RPMI7951 (cell line): ENCODE measurements at regions not wholly inside any gene's neighbourhood (a gene's known extent, or its start where the extent isn't known, plus 50 kb on each side); places are given as distances from the start of the nearest gene placed in this dataset.
"Not testable (repeated sequence)": the region's sequence is repeated elsewhere in the genome, so short reads cannot be mapped to it uniquely, and the experiment has no call there.

Experiments
- DNase-seq: peaks from one replicate; pipeline ENCODE4 v3.0.0-alpha.2; 2012; ENCODE audit warnings: low read depth

DNA sequence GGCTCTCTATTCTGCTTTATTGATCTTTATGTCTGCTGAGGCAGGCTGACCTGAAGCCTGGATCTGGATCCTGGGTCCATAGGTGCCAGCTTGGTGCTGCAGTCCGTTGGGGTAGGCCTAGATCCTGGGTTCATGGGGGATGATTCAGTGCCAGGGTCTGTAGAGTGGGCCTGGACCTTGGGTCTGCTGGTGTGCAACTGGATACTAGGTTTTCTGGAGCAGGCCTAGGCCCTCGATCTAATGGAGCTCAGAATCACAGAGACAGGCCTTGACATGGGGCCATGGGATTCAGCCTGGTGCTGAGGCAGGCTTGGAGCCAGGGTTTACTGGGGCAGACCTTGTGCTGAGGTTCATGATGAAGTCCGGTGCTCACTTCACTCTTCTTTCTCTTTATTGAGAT lies 358.6 kb downstream of the TEX13C start:
- no peak for DNase-seq

DNA sequence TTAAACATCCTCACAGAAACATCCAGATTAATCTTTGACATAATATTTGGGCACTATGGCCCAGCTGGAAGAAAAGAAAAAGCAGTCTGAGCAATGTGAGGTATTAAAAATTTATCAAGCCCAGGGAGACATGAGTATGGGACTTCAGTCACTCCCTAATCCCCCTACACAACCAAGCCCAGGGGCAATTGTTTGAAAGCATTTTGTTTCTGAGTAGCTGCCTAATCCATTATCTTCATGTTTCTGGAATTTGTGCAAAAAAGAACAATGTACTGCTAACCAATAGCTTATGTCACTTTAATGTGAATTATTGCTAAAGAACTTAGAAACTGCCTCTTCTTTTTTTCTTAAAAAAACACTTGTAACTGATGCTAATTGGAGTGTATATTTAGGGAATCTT lies 360.7 kb downstream of the TEX13C start:
- DNase-seq, result no peak

DNA sequence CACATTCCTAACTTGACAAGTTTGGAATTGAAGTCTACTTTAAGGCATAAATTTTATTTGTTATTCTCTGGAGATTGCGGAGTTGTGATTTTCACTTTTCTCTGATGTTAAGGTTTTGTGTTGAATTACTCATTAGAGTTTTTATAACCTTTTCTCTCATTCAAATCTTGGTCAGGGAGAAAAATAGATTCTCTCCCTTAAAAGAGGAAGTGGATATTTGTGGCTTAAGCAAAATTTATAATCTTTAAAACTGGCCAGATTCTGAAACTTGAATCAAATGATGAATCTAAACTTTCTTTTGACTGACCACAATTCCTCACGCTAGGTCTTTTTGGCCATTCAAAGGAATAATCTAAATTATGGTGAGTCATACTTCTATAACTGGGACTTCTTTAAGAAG lies 361.4 kb downstream of the TEX13C start:
- no peak for DNase-seq

- DNase-seq, result no peak
These were observed 361.8 kb downstream of the TEX13C start for GRCh38 chrX:125681507-125681906.

GRCh38 chrX:125690522-125690921 lies 370.9 kb downstream of the TEX13C start:
- DNase-seq, result not testable (repeated sequence)

GRCh38 chrX:125694171-125694570 lies 374.5 kb downstream of the TEX13C start:
- no peak for DNase-seq

DNA sequence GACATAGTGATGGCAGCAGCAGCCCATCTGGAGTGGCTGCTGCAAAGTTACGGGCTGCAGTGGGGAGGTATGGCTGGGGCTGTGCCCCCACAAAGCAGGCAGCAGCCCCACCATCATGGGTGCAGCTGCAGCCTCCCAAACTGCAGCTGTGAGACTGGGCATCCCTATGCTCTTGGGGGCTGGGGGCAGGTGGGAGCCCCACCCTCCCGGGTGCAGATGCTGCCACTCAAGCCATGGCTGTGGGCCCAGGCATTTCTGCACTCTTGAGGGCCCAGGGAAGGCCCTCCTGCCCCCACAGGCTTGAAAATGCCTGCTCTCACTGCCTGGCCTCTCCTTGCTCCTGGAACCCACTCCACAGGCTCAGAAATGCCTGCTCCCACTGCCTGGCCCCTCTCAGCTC lies 389.4 kb downstream of the TEX13C start:
- DNase-seq, result no peak

GRCh38 chrX:125709532-125709931 lies 389.9 kb downstream of the TEX13C start:
- no peak for DNase-seq

GRCh38 chrX:125710403-125711062 lies 390.9 kb downstream of the TEX13C start:
- DNase-seq, result no peak

GRCh38 chrX:125711103-125711502 lies 391.4 kb downstream of the TEX13C start:
- DNase-seq, result no peak

DNA sequence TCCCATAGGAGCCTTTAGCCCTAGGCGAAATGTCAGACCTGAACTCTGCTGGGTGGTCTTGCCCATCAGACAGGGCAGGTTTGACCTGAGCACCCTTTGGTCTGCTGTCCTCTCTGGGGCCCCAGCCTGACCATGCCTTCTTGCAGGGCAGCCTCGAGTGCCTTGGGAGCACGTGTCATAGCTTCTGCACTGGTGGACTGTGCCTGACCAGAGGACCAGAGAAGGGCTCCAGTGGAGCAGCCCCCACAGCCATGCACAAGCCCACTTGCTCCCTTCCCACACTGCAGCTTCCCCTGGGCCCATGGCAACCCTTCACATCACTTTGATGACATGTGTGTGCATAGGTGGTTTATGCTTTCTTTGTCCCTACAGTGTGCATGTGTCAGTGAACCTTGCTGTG lies 394.0 kb downstream of the TEX13C start:
- DNase-seq, result no peak

DNA sequence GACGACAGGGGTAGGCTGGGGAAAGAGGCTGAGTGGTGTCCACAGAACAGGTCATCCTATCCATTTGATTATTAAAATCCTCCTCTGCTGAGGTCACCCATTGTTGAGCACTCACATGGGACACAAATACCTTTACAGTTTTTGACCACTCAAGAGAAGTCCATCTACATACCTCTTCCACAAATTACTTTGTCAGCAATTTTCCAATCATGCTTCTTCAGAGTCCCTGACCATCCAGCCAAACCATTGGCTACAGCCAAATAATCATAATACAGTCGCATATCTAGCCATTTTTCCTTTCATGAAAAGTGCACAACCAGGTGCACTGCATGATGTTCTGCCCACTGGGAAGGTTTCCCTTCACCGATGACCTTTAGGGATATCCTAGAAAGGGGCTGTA lies 407.4 kb downstream of the TEX13C start:
- no peak for DNase-seq

DNA sequence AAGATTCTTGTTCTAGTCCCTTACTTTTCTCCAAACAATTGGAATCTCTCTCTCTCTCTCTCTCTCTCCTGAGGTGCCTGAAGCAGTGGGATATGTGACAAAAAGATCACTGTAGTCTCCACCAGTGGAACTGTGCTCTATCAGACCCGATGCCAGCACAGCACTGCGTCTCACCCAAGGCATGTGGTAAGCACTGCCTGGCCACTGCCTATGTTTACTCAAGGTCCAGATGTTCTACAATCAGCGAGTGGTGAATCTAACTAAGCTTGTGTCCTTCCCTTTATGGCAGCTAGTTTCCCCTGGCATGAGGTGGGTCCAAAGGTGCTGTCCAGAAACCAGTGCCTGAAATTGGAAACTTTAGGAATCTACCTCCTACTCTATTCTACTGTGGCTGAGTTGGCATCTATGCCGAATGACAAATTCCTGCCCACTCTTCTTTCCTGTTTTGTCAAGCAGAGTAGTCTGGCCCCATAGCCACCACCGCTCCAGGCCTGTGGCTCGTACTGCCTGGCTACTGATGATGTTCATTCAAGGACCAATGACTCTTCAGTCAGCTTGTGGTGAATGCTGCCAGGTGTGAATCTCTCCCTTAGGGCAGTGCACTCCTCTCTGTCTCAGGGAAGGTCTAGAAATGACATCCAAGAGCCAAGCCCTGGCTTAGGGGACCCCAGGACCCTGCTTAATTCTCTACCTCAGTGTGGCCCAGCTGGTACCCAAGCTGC lies 416.5 kb downstream of the TEX13C start:
- DNase-seq, result no peak

GRCh38 chrX:125742811-125743210 lies 423.1 kb downstream of the TEX13C start:
- DNase-seq, result no peak

DNA sequence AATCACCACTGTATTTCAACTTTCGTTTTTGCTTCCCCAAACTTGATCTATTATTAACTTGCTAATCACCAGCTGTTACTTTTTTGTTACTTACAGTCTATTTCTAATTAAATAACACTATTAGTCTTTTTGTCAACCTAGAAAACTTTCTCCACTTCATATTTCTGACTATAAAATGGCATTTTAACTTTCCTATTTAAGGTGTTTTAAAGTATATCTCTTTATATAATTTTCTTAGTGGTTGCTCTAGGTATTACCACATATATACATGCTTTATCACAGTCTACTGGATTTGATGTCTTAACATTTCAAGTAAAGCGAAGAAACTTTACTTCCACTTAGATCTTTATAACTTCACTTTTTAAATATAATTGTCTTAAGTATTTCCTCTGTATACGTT lies 421.2 kb downstream of the DCAF12L2 start:
- no peak for DNase-seq

DNA sequence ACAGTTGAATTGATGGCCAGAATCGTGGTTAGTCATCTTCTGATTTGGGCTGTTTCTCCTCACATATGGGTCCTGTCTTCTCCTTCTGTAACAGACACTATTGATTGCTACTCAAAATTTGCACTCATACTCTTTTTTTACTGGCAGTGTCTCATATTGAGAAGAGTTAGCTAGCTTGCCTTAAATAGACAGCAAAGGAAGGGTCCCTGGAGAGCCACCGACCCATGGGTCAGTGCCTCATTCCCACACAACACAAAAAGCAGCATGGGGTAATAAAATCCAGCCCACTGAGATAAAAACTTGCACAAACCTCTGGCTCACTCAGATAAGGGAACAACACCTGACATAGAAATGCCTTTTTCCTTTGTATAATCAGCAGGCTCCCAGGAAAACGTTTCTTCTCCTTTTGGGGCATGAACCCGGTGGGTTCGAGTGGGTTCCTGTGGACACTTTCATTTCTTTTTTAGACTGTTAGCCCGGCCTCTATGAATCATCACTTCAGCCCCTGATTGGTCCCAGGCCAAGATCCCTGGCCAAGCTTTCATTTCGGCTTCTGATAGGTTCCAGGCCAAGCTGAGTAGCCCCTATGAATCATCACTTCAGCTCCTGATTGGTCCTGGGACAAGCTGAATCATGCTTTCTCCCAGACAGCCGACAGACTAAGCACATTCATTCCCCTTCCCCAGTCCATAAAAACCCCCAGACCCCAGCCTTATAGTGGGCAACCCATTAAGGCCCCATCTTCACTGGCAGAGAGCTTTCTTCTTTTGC lies 408.1 kb downstream of the DCAF12L2 start:
- peak; percentile 43 for DNase-seq

DNA sequence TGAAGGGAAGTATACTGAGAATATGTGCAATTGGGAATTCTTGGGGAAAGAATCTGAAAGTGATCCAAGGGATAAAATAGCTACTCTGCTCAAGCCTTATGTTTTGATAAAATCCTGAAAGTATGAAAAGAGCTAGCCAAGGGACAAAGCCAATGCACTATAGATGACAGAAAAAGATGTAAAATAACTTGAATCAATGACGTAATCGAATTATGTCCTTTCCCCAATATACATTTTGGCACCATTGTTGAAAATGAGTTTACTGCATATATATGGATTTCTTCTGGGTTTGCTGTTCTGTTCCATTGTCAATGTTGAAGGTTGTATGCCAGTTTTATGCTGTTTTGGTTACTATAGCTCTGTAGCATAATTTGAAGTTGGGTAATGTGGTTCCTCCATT lies 407.3 kb downstream of the DCAF12L2 start:
- no peak for DNase-seq

- DNase-seq, result no peak
These were observed 403.1 kb downstream of the DCAF12L2 start for GRCh38 chrX:125762954-125763353.

GRCh38 chrX:125765347-125765746 lies 400.7 kb downstream of the DCAF12L2 start:
- DNase-seq, result no peak

GRCh38 chrX:125769628-125770027 lies 396.5 kb downstream of the DCAF12L2 start:
- no peak for DNase-seq

GRCh38 chrX:125778261-125778660 lies 387.8 kb downstream of the DCAF12L2 start:
- no peak for DNase-seq

- no peak for DNase-seq
These were observed 383.9 kb downstream of the DCAF12L2 start for GRCh38 chrX:125782184-125782583.

DNA sequence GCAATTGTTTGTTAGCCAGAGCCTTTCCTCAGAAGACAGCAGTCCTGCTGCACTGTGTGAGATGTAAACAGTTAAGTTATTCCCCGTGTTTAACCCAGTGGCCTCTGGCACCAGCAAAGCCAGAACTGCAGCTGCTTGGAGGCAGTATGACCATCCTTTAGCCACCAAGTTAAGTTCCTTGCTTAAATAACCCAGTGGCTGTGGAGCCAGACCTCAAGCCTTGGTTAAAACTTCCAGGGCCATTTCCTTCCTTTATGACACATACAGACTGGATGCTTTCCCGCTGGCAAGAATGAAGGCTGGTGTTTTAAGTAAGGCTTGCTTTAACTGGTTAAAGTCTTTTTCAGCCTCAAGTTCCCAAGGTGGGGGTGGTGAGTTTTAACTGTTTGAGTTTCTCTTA lies 379.8 kb downstream of the DCAF12L2 start:
- no peak for DNase-seq
